ENCODE measurements at regions not wholly inside any gene's neighbourhood (a gene's known extent, or its start where the extent isn't known, plus 50 kb on each side); places are given as distances from the start of the nearest gene placed in this dataset.

- Histone ChIP-seq H3K36me3 (ENCODE audit: control insufficient read depth, insufficient read depth, low read length) (no peaks in the 10 kb centered on the region), H3K27me3 (ENCODE audit: control insufficient read depth, insufficient read depth, low read length) (no peaks in the 10 kb centered on the region; the same call in 1 of the 2 replicates), H3K4me3 (ENCODE audit: low read depth in 2 of 2, low read length in 2 of 2) (no peak overlapping the region), H3K27ac (ENCODE audit: low read length) (no peak overlapping the region), H3K9me3 (ENCODE audit: control insufficient read depth, insufficient read depth, low read depth, low read length) (no peaks in the 10 kb centered on the region), H3K4me1 (ENCODE audit: control insufficient read depth, insufficient read depth, low read length) (no peaks in the 10 kb centered on the region)
- ChIA-PET CTCF (no interaction called here), POLR2A (no interaction called here)
- no TSS peak for BruUV-seq (replicated peaks)
- ATAC-seq (no peak), DNase-seq (ENCODE audit: low read depth, low spot score) (no peak)
- TF ChIP-seq POLR2AphosphoS5 (IDR thresholded peaks at IDR 0.05; ENCODE audit: low read depth, low read length) (no peak), TCF7L2 (IDR thresholded peaks at IDR 0.05; ENCODE audit: low read depth, low read length) (no peak), SIN3A (IDR thresholded peaks at IDR 0.05; ENCODE audit: borderline replicate concordance, insufficient read depth, low read depth, low read length) (no peak)
- TF ChIP-seq, protein P1, sequence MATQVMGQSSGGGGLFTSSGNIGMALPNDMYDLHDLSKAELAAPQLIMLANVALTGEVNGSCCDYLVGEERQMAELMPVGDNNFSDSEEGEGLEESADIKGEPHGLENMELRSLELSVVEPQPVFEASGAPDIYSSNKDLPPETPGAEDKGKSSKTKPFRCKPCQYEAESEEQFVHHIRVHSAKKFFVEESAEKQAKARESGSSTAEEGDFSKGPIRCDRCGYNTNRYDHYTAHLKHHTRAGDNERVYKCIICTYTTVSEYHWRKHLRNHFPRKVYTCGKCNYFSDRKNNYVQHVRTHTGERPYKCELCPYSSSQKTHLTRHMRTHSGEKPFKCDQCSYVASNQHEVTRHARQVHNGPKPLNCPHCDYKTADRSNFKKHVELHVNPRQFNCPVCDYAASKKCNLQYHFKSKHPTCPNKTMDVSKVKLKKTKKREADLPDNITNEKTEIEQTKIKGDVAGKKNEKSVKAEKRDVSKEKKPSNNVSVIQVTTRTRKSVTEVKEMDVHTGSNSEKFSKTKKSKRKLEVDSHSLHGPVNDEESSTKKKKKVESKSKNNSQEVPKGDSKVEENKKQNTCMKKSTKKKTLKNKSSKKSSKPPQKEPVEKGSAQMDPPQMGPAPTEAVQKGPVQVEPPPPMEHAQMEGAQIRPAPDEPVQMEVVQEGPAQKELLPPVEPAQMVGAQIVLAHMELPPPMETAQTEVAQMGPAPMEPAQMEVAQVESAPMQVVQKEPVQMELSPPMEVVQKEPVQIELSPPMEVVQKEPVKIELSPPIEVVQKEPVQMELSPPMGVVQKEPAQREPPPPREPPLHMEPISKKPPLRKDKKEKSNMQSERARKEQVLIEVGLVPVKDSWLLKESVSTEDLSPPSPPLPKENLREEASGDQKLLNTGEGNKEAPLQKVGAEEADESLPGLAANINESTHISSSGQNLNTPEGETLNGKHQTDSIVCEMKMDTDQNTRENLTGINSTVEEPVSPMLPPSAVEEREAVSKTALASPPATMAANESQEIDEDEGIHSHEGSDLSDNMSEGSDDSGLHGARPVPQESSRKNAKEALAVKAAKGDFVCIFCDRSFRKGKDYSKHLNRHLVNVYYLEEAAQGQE (IDR thresholded peaks at IDR 0.05; ENCODE audit: insufficient read depth in 1 of 2, low read depth in 2 of 2, low read length in 1 of 2): no peak
- TF ChIP-seq, protein P2, sequence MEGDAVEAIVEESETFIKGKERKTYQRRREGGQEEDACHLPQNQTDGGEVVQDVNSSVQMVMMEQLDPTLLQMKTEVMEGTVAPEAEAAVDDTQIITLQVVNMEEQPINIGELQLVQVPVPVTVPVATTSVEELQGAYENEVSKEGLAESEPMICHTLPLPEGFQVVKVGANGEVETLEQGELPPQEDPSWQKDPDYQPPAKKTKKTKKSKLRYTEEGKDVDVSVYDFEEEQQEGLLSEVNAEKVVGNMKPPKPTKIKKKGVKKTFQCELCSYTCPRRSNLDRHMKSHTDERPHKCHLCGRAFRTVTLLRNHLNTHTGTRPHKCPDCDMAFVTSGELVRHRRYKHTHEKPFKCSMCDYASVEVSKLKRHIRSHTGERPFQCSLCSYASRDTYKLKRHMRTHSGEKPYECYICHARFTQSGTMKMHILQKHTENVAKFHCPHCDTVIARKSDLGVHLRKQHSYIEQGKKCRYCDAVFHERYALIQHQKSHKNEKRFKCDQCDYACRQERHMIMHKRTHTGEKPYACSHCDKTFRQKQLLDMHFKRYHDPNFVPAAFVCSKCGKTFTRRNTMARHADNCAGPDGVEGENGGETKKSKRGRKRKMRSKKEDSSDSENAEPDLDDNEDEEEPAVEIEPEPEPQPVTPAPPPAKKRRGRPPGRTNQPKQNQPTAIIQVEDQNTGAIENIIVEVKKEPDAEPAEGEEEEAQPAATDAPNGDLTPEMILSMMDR (IDR thresholded peaks at IDR 0.05): no peak
- in situ Hi-C loops (cut with HindIII; ENCODE audit: low pct_unique_long_range_greater_than_20kb, low sequenced_read_pairs) (no loop called here), intact Hi-C loops (cut with micrococcal nuclease; ENCODE audit: unreplicated experiment) (no loop called here)
These were observed 67.7 kb downstream of the AKR1B1 start for GRCh38 chr7:134391223-134391622.

- in situ Hi-C loops (cut with HindIII; ENCODE audit: low pct_unique_long_range_greater_than_20kb, low sequenced_read_pairs): no loop called here
- Histone ChIP-seq H3K27me3 (ENCODE audit: control insufficient read depth, insufficient read depth, low read length) (no peaks in the 10 kb centered on the region; the same call in 1 of the 2 replicates), H3K4me3 (ENCODE audit: low read depth in 2 of 2, low read length in 2 of 2) (no peak overlapping the region), H3K27ac (ENCODE audit: low read length) (no peak overlapping the region), H3K4me1 (ENCODE audit: control insufficient read depth, insufficient read depth, low read length) (no peaks in the 10 kb centered on the region), H3K36me3 (ENCODE audit: control insufficient read depth, insufficient read depth, low read length) (no peaks in the 10 kb centered on the region), H3K9me3 (ENCODE audit: control insufficient read depth, insufficient read depth, low read depth, low read length) (no peaks in the 10 kb centered on the region)
- no peak for TF ChIP-seq SIN3A (IDR thresholded peaks at IDR 0.05; ENCODE audit: borderline replicate concordance, insufficient read depth, low read depth, low read length)
- TF ChIP-seq TCF7L2 (IDR thresholded peaks at IDR 0.05; ENCODE audit: low read depth, low read length): no peak
- TF ChIP-seq, protein P2 (IDR thresholded peaks at IDR 0.05): no peak
- TF ChIP-seq, protein P1 (IDR thresholded peaks at IDR 0.05; ENCODE audit: insufficient read depth in 1 of 2, low read depth in 2 of 2, low read length in 1 of 2): no peak
- TF ChIP-seq POLR2AphosphoS5 (IDR thresholded peaks at IDR 0.05; ENCODE audit: low read depth, low read length): no peak
- no TSS peak for BruUV-seq (replicated peaks)
- DNase-seq (ENCODE audit: low read depth, low spot score): no peak
- ATAC-seq: no peak
- ChIA-PET CTCF (no interaction called here), POLR2A (no interaction called here)
- intact Hi-C loops (cut with micrococcal nuclease; ENCODE audit: unreplicated experiment): no loop called here
These were observed 70.4 kb downstream of the AKR1B1 start for GRCh38 chr7:134388336-134389019.
